G401 (cell line): ENCODE measurements at regions not wholly inside any gene's neighbourhood (a gene's known extent, or its start where the extent isn't known, plus 50 kb on each side); places are given as distances from the start of the nearest gene placed in this dataset.

Source experiments
- DNase-seq: peaks from one replicate; pipeline ENCODE4 v3.0.0-alpha.2; 2015; ENCODE audit warnings: low spot score
- in situ Hi-C: cut with HindIII; loops from 2 replicates; pipeline ENCODE4 v1.10.0; 2016; ENCODE audit warnings: low sequenced_read_pairs, mixed read lengths

DNA sequence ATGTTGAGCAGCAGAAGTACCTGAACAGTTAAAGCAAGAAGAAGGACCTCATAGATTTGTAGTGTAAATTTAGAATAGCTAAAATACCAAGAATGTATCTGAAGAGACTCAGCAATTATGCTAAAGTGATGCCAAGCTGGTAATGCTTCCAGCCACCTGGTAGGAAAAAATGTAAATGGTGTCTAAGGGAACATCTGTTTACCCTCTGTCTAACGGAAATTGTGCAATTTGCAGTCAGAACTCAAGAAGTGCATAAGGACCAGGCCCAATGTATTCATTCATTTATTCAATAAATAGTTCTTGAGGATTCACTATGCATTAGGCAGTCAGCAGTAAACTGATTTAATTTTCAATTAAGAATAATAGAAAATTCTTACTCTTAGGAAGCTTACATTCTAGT lies 116.0 kb upstream of the ADGRL4 start:
- in situ Hi-C loops, result no loop called here
- DNase-seq, result no peak

- DNase-seq, result no peak
- in situ Hi-C loops, result no loop called here
Measured at GRCh38 chr1:79117376-79117775, 110.8 kb upstream of the ADGRL4 start.

GRCh38 chr1:79113836-79114235 lies 107.3 kb upstream of the ADGRL4 start:
- no peak for DNase-seq
- in situ Hi-C loops, result no loop called here

- DNase-seq, result no peak
- in situ Hi-C loops, result no loop called here
Measured at GRCh38 chr1:79110749-79111148, 104.2 kb upstream of the ADGRL4 start.

DNA sequence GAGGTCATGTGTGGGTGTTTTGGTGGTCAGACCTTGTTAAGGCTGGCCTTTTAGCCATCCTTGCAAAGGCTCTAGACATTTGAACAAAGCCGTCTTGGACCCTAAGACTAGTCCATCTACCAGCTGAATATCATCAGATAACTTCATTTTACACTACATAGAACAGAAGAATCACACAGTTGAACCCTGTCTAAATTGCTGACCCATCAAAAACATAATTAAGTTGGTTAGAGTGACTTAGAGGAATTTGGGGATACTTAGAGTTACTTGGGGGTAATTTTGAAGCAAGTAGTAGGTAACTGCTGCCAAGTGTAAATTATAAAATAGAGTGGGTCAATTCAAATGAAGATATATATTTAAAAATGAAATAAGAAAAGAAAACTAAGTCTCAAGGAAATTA lies 102.9 kb upstream of the ADGRL4 start:
- in situ Hi-C loops, result no loop called here

GRCh38 chr1:79105500-79105899 lies 99.0 kb upstream of the ADGRL4 start:
- DNase-seq, result no peak
- in situ Hi-C loops, result no loop called here

More for the DNA sequence above, 102.9 kb upstream of the ADGRL4 start:
- no peak for DNase-seq

- in situ Hi-C loops, result no loop called here
- DNase-seq, result no peak
Measured at GRCh38 chr1:79104617-79105016, 98.1 kb upstream of the ADGRL4 start.

- no peak for DNase-seq
- in situ Hi-C loops, result no loop called here
Measured at GRCh38 chr1:79100385-79100784, 93.9 kb upstream of the ADGRL4 start.

- in situ Hi-C loops, result no loop called here
- DNase-seq, result no peak
Measured at GRCh38 chr1:79090985-79091384, 84.5 kb upstream of the ADGRL4 start.

DNA sequence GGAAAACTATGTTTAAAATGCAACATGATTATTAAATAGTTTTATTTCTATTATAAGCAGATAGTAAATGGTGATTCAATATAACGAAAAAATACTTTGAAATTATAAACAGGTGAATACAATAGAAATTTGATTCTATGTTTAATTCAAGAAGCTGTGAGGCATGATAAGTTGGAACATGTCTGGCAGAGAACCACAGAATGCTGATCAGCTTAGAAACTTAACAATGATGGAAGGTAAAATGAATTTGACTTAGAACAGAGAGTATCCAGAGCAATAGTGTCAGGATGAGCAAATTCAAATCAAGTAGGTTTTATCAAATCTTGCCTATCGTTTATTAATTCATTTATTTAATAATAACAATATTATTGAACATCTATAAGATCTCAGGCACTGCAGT lies 83.4 kb upstream of the ADGRL4 start:
- in situ Hi-C loops, result no loop called here
- DNase-seq, result no peak

GRCh38 chr1:79082233-79082632 lies 75.7 kb upstream of the ADGRL4 start:
- in situ Hi-C loops, result no loop called here
- no peak for DNase-seq

GRCh38 chr1:79079770-79080169 lies 73.2 kb upstream of the ADGRL4 start:
- in situ Hi-C loops, result no loop called here
- DNase-seq, result no peak

DNA sequence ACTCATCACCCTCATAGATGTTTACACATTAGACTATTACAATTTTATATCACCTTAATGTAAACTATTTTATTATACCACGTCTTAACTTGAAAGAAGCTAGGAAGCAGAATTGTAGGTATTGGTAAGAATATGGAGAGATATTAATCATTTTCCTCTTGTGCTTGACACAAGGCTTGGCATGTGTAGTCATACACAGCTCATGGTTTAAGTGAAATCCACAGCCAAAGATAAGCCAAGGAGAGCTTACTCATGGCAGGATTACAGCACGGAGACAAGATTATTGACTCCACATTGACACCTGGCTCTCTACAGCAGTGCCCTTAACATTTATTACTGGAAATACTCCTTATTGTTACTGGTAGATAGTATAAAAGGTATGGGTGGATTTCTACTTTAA lies 68.4 kb upstream of the ADGRL4 start:
- in situ Hi-C loops, result no loop called here
- no peak for DNase-seq

DNA sequence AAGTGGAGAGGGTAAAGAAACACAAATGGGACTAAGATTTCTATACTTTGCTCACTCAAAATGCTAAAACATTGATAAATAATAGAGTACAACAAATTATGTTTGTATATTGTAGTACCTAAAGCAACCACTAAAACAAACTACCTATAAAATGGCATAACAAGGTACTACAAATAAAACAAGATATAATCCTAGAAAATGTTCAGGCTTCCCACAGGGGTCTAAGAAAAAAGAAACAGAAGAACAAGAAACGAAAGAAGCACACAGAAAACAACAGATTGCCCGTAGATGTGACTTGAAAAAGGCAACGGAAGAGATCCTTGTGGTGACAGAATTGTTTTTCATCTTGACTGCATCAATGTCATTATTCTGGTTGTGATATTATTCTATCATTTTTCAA lies 63.3 kb upstream of the ADGRL4 start:
- in situ Hi-C loops, result no loop called here
- DNase-seq, result no peak

DNA sequence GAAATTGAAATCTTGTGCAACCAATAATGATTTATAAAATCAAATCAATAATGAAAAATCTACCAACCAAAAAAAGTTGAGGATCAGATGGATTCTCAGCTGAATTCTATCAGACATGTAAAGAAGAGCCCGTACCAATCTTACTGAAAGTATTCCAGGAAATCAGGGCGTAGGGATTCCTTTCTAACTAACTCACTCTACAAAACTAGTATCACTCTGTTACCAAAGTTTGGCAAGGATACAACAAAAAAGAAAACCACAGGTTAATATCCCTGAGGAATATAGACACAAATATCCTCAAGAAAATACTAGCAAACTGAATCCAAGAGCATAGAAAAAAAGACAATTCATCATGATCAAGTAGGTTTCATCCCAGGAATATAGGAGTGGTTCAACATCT lies 52.8 kb upstream of the ADGRL4 start:
- in situ Hi-C loops, result no loop called here
- no peak for DNase-seq
